Activated CD4-positive, alpha-beta memory T cell treated with anti-CD3 and anti-CD28 coated beads, Interleukin-2, amount 10 ng/mL, durations not matched to agents 7 days and 5 days (primary cell): ENCODE measurements at regions not wholly inside any gene's neighbourhood (a gene's known extent, or its start where the extent isn't known, plus 50 kb on each side); places are given as distances from the start of the nearest gene placed in this dataset.

Source experiments
- CTCF ChIA-PET: fragments of 350-600 bp; sonication (Branson Sonifier 250); formaldehyde crosslinking; loops from one replicate; lab custom pipeline; 2021; ENCODE audit warnings: antibody characterized with exemption, inconsistent platforms; lab: Charles Lee
- POLR2A ChIA-PET: fragments of 350-600 bp; sonication (Branson Sonifier 250); formaldehyde crosslinking; loops from one replicate; lab custom pipeline; 2021; ENCODE audit warnings: antibody characterized with exemption; lab: Charles Lee
- DNase-seq: peaks from one replicate; pipeline ENCODE4 v3.0.0-alpha.2; 2020
- H3K27ac Mint-ChIP-seq: one replicate; pipeline ENCODE4 v1.8.0; 2021; ENCODE audit warnings: mild to moderate bottlenecking, mixed read lengths
- H3K27me3 Mint-ChIP-seq: one replicate; pipeline ENCODE4 v1.8.0; 2021; ENCODE audit warnings: mixed read lengths
- H3K36me3 Mint-ChIP-seq: one replicate; pipeline ENCODE4 v1.8.0; 2021; ENCODE audit warnings: low read depth, mixed read lengths
- H3K4me1 Mint-ChIP-seq: one replicate; pipeline ENCODE4 v1.8.0; 2021; ENCODE audit warnings: mixed read lengths
- H3K4me3 Mint-ChIP-seq: one replicate; pipeline ENCODE4 v1.8.0; 2021; ENCODE audit warnings: mild to moderate bottlenecking, mixed read lengths
- H3K9me3 Mint-ChIP-seq: one replicate; pipeline ENCODE4 v1.8.0; 2021; ENCODE audit warnings: mixed read lengths

DNA sequence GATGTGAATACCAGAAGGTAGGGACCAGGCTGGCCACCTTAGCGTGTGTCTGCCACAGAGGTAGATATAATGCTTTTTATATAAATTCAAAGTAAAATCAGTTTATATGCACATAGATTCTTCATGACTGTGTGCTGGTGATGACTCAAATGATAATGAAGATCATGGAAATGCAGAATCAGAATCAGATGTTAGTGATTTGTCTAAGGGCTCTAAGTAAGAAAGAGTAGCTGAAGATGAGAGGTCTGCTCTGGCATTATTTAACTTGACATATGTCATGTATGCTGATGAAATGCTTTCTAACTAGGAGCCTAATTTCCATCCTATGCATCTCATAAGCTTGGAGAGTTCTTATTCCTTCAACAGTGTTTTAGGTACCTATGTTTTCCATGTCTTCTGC lies 50.3 kb upstream of the DPH6 start:
- ChIA-PET CTCF (no interaction called here), POLR2A (no interaction called here)
- no peak overlapping the region for H3K27ac Mint-ChIP-seq
- DNase-seq: no peak
- no peaks in the 10 kb centered on the region for H3K4me1 Mint-ChIP-seq
- peaks cover 2% of the 10 kb centered on the region for H3K9me3 Mint-ChIP-seq
- no peak overlapping the region for H3K4me3 Mint-ChIP-seq
- H3K36me3 Mint-ChIP-seq: no peaks in the 10 kb centered on the region
- peaks cover 3% of the 10 kb centered on the region for H3K27me3 Mint-ChIP-seq

DNA sequence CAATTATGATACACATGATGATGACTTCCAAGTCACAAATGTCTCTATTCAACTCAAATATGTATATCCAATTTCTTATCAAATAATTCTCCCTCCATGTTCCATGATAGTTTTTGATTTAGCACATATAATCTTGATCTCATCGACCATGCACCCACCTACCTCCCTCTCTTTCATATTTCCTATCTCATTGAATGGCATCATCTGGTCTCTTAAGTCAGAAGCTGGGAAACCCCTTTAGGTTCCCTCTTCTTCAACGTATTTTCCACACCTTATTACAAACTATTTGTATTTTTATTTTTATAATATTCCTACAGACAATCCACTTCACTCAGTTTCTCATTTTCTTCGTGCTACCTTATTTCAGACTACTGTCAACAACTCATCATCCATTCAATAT lies 56.9 kb upstream of the DPH6 start:
- Mint-ChIP-seq H3K27ac (no peak overlapping the region), H3K36me3 (no peaks in the 10 kb centered on the region), H3K4me1 (no peaks in the 10 kb centered on the region), H3K27me3 (no peaks in the 10 kb centered on the region), H3K4me3 (no peak overlapping the region), H3K9me3 (no peaks in the 10 kb centered on the region)
- DNase-seq: no peak
- ChIA-PET CTCF (no interaction called here), POLR2A (no interaction called here)

DNA sequence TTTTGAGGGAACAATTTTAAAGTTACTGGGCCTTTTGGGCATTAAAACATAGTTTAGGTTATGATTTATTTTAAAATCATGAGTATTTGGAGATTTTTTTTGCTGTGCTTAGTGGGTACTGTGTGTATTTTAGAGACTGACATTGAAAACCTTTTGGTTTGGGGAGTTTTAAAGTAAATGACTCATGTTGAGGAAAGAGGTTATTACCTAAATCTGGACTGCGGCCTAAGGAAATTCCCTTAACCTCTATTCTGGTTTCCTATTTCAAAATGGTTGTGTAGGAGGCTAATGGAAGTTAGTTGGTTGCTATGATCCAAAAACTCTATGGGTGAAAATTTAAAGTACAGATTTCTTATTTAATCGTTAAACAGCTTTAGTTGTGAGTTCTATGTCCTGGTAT lies 57.3 kb upstream of the DPH6 start:
- CTCF ChIA-PET: no interaction called here
- Mint-ChIP-seq H3K27me3 (no peaks in the 10 kb centered on the region), H3K36me3 (no peaks in the 10 kb centered on the region), H3K27ac (no peak overlapping the region), H3K9me3 (no peaks in the 10 kb centered on the region), H3K4me1 (no peaks in the 10 kb centered on the region), H3K4me3 (no peak overlapping the region)
- no peak for DNase-seq
- POLR2A ChIA-PET: no interaction called here

DNA sequence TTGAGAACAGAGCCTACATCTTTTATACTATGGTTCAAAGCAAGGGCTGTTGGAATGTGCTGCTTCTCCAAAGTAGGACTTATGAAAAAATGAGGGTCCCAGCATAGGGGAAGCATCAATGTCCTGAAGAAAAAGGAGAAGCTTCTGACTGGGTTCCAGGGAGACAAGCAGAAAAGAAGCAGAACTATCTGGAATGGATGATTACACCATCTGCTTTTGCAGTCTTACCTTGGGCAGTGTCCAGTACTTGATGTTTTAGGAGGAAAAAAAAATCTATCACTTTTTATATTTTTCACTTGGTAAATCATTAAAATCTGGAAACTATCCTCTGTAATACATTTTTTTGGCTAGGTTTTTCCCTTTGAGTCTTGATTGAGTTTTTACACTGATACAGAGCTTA lies 57.9 kb upstream of the DPH6 start:
- no peak for DNase-seq
- no peak overlapping the region for H3K27ac Mint-ChIP-seq
- no peaks in the 10 kb centered on the region for H3K9me3 Mint-ChIP-seq
- CTCF ChIA-PET: no interaction called here
- no peaks in the 10 kb centered on the region for H3K36me3 Mint-ChIP-seq
- H3K27me3 Mint-ChIP-seq: no peaks in the 10 kb centered on the region
- POLR2A ChIA-PET: no interaction called here
- no peak overlapping the region for H3K4me3 Mint-ChIP-seq
- H3K4me1 Mint-ChIP-seq: no peaks in the 10 kb centered on the region

DNA sequence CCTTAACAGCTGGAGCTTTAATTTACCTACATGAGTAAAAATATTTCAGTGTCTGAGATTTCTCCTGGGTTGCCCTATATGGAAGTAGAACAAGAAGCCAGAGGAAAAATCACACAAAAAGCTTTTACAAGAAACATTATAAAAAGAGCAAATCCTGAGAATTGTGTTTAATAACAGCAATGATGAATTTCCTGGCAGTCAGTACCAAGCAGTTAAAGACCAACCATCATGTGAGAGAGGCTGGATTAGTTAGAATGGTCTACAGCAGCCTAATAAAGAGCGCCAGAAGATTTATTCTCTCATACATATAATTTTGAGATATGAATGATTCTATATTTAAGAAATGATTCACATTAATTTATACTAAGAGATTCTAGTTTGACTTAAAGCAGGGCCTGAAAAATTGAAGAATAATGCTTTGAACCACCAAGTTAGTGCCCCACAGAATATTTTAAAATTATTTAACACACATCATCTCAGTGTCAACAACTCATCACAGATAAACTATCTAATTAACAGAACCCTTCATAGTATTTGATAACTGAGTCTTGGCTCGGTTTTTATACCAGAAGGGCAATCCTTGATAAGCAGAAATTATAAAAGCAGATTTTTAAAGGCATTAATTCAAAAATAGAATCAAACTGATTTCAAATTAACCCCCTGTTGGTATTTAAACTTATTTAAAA lies 59.9 kb upstream of the DPH6 start:
- ChIA-PET CTCF (no interaction called here), POLR2A (no interaction called here)
- Mint-ChIP-seq H3K27ac (no peak overlapping the region), H3K4me1 (no peaks in the 10 kb centered on the region), H3K4me3 (no peak overlapping the region), H3K36me3 (no peaks in the 10 kb centered on the region), H3K9me3 (no peaks in the 10 kb centered on the region), H3K27me3 (no peaks in the 10 kb centered on the region)
- no peak for DNase-seq

DNA sequence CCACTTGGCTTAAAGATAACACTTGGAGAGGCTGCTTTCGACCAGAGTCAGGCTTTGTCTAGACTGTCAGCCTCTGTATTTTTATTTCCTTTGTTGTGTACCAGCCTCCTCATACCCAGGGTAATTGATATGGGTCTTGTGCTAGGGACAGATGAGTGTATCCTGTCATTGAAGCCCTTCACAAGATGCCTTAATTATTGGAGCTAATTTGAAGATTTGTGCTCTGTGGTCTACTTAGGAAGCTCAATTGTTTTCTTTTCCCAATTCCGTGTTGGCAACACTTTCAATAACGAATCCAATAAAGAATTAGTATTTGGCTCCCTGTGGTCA lies 60.5 kb upstream of the DPH6 start:
- H3K4me3 Mint-ChIP-seq: no peak overlapping the region
- ChIA-PET CTCF (no interaction called here), POLR2A (no interaction called here)
- H3K36me3 Mint-ChIP-seq: no peaks in the 10 kb centered on the region
- no peaks in the 10 kb centered on the region for H3K9me3 Mint-ChIP-seq
- no peak for DNase-seq
- no peaks in the 10 kb centered on the region for H3K27me3 Mint-ChIP-seq
- no peaks in the 10 kb centered on the region for H3K4me1 Mint-ChIP-seq
- no peak overlapping the region for H3K27ac Mint-ChIP-seq

DNA sequence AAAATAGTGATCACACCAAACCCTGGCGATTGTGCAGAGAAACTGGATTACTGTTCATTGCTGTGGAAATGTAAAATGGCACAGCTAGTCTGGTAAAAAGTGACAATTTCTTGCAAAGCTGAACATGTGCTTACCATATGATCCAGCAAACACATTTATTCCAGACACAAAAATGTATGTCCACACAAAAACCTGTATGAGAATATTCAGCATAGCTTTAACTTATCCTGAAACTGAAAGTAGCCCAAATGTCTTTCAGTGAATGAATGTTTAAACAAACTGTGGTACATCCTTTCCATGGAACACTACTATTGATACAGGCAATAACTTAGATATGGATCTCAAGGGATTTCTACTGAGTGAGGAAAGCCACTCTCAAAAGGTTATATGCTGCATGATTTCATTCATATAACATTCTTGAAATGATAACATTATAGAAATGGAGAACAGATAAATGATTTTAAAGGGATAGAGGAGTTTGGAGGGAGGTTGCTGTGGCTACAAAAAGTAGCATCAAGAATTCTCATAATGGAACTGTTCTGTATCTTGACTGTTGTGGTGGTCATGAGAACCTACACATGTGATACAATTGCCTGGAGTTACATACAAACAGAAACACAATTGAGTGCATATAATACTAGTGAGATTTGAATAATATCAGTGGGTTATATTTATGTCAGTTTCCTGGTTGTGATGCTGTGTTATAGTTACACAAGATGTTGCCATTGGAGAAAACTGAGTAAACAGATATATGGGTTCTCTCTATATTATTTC lies 70.7 kb upstream of the DPH6 start:
- ChIA-PET CTCF (no interaction called here), POLR2A (no interaction called here)
- no peak for DNase-seq
- peaks cover 2% of the 10 kb centered on the region for H3K27me3 Mint-ChIP-seq
- H3K4me1 Mint-ChIP-seq: no peaks in the 10 kb centered on the region
- no peak overlapping the region for H3K27ac Mint-ChIP-seq
- no peak overlapping the region for H3K4me3 Mint-ChIP-seq
- H3K9me3 Mint-ChIP-seq: no peaks in the 10 kb centered on the region
- H3K36me3 Mint-ChIP-seq: no peaks in the 10 kb centered on the region

DNA sequence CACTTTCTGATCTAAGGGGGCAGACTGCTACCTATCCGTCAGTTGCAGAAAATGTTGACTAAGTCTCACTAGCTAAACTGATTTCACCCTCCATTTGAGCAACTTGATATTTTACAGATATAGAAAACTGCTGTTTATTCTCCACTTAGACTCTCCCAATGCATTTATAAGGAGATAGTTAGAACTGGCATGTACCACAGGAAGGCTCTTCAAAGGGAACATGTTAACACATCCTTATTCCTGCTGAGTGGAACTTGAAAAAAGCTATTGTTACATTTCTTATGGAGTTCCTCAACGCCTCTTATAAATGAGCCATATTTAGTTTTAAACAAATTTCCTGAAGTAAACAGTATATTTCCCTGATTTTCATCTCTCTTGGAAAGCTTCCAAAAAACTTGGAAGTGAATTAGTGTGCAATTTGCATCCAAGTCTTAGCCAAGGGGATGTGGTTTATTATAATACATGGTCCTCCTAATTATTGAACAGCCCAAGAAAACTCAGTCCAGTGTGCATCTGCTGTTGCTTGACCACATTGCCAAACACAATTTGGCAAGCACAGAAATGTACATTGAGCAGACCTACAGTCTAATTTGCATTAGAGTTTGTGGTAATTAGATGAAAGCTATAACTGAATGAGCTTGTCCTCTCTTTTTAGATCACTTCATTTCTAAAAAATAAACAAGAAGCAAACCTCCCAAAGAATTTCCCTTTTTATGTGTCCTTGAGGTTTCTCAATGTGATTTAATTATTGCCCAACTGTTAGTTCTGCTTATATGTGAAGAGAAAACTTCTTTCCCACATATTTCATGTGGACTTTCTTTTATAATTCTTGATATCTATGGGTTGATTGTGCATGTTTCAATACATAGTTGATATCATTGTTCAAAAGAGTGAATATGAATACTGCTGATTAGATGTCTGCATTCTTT lies 72.6 kb upstream of the DPH6 start:
- CTCF ChIA-PET: no interaction called here
- DNase-seq: no peak
- Mint-ChIP-seq H3K4me3 (no peak overlapping the region), H3K27ac (no peak overlapping the region), H3K36me3 (no peaks in the 10 kb centered on the region), H3K27me3 (peaks cover 2% of the 10 kb centered on the region), H3K4me1 (no peaks in the 10 kb centered on the region), H3K9me3 (no peaks in the 10 kb centered on the region)
- POLR2A ChIA-PET: no interaction called here

DNA sequence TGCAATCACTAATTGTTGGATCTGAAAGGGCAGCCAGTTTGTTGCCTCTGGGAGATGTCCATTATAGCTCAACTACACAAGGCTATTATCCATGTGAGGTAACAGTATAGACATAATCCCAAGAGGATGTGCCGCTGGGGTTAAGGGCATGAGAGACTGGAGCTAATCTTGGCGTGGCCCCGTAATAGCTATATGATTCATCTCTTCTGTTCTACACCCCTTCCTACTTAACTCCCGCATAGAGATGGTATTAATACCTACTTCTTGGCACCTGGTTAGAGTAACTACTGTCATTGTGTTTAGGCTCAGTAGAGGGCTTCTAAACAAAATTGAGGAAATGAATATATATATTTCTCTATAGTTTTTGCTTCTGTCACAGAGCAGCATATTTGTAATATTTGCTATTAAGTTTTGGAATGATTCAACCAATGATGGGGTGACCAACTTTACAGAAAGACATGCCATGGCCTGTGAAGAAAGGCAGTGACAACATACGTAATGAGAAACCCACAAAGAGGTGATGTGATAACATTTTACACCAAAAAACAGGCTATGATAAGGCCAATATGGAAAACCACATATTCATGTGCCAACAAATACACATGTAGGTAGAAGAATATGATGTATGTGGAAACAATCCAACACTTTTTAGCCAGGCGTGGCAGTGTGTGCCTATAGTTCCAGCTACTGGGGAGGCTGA lies 76.8 kb upstream of the DPH6 start:
- H3K27me3 Mint-ChIP-seq: peaks cover under 1% of the 10 kb centered on the region
- ChIA-PET CTCF (interaction anchor here (1.8 kb wide), 1 partner anchor 128 kb away, joined by 6 read pairs; no protein-coding TSS in a partner anchor), POLR2A (no interaction called here)
- no peak for DNase-seq
- H3K27ac Mint-ChIP-seq: no peak overlapping the region
- no peaks in the 10 kb centered on the region for H3K4me1 Mint-ChIP-seq
- no peaks in the 10 kb centered on the region for H3K36me3 Mint-ChIP-seq
- no peaks in the 10 kb centered on the region for H3K9me3 Mint-ChIP-seq
- H3K4me3 Mint-ChIP-seq: no peak overlapping the region

DNA sequence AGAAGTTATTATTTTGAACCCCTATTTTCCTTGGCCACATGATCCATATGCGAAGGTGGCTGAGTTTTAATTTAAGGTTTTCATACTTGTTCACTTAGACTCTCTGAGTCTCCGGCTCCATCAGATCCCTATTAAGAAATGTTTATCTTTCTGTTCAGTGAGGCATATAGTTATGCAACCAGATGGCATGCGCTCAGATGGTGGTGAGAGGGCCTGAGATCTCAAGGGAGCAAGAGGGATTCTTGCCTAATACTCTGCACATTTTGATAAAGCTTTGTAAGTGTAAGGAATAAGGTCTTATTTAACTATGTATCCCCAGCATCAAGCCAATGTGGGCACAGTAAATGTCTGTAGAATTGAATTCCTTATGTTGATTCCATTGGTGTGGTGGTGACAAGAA lies 78.9 kb upstream of the DPH6 start:
- H3K4me1 Mint-ChIP-seq: no peaks in the 10 kb centered on the region
- H3K36me3 Mint-ChIP-seq: no peaks in the 10 kb centered on the region
- CTCF ChIA-PET: no interaction called here
- H3K9me3 Mint-ChIP-seq: no peaks in the 10 kb centered on the region
- no peak overlapping the region for H3K27ac Mint-ChIP-seq
- H3K27me3 Mint-ChIP-seq: peaks cover 4% of the 10 kb centered on the region
- POLR2A ChIA-PET: no interaction called here
- H3K4me3 Mint-ChIP-seq: no peak overlapping the region
- DNase-seq: no peak

DNA sequence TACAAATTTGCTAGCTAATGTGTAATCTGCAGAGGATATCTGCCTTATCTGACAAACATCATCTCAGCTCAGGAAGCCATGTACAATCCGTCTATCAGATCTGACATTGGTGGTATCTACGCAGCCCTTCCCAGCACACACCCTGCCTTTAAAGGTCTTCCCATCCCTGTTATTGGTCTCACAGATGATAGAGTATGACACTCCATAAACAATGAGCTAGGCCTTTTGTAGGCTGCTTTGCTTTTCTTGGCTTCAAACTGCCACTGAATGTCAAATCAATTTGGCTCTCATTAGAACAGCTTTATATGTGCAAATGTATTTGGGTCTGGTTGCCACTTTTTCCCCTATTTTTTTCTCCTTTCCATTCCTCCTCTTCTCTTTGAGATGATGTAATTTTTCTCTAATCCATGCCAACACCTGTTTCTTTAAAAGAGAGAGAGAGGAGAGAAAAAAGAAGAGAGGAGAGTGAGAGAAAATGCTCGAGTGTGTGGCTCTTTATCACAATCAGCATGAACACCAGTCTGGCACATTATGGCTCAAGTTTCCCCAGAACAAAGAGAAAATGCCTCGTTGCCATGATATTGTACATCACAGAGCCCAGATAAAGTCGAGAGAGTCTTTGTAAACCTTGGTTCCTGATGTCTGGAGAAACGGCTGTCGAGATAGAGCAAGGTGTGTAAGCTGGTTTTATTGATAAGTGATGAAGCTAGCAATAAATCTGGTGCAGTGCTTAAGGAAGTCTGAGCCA lies 80.8 kb upstream of the DPH6 start:
- no peak overlapping the region for H3K4me3 Mint-ChIP-seq
- ChIA-PET CTCF (no interaction called here), POLR2A (interaction anchor here (0.6 kb wide), 1 partner anchor 121 kb away, joined by 3 read pairs; no protein-coding TSS in a partner anchor)
- H3K27me3 Mint-ChIP-seq: peaks cover 4% of the 10 kb centered on the region
- no peak overlapping the region for H3K27ac Mint-ChIP-seq
- no peaks in the 10 kb centered on the region for H3K36me3 Mint-ChIP-seq
- no peak for DNase-seq
- H3K4me1 Mint-ChIP-seq: no peaks in the 10 kb centered on the region
- no peaks in the 10 kb centered on the region for H3K9me3 Mint-ChIP-seq

DNA sequence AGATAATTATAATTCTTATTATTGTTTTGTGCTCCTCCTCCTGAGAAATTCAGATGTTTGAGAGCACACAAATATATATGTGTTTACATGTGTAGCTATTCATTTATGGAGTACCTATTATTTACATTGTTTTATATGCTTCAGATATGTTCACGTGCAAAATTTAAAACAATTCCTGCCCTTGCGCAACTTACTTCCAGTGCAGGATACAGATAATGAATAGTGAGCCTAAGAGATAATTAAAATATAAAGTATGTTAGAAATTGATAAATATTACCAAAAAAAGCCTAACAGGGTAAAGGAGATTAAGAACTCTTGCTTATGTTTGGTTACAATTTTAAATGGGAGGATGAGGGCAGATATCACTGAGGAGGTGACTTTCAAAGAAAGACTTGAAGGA lies 81.7 kb upstream of the DPH6 start:
- POLR2A ChIA-PET: interaction anchor here (0.6 kb wide), 1 partner anchor 122 kb away, joined by 3 read pairs; no protein-coding TSS in a partner anchor
- DNase-seq: no peak
- no peak overlapping the region for H3K4me3 Mint-ChIP-seq
- H3K27me3 Mint-ChIP-seq: peaks cover 6% of the 10 kb centered on the region
- no peaks in the 10 kb centered on the region for H3K9me3 Mint-ChIP-seq
- H3K27ac Mint-ChIP-seq: no peak overlapping the region
- no peaks in the 10 kb centered on the region for H3K36me3 Mint-ChIP-seq
- CTCF ChIA-PET: no interaction called here
- H3K4me1 Mint-ChIP-seq: no peaks in the 10 kb centered on the region
